GM21576 (cell line): ENCODE measurements at regions not wholly inside any gene's neighbourhood (a gene's known extent, or its start where the extent isn't known, plus 50 kb on each side); places are given as distances from the start of the nearest gene placed in this dataset.
A peak's percentile ranks its signal among the peaks of the same experiment; 100 is the strongest.
"Not testable (repeated sequence)": the region's sequence is repeated elsewhere in the genome, so short reads cannot be mapped to it uniquely, and the experiment has no call there.

Experiments
- ATAC-seq: cut with Tn5 transposase; IDR thresholded peaks from one replicate; pipeline ENCODE4 v1.9.1; 2021; ENCODE audit warnings: mild to moderate bottlenecking, moderate library complexity; ENCODE audit not compliant: unreplicated experiment

GRCh38 chr2:87424763-87425154, 323.1 kb upstream of the PLGLB2 start:
- not testable (repeated sequence) for ATAC-seq

GRCh38 chr2:87425191-87425590, 322.7 kb upstream of the PLGLB2 start:
- ATAC-seq = not testable (repeated sequence)

DNA sequence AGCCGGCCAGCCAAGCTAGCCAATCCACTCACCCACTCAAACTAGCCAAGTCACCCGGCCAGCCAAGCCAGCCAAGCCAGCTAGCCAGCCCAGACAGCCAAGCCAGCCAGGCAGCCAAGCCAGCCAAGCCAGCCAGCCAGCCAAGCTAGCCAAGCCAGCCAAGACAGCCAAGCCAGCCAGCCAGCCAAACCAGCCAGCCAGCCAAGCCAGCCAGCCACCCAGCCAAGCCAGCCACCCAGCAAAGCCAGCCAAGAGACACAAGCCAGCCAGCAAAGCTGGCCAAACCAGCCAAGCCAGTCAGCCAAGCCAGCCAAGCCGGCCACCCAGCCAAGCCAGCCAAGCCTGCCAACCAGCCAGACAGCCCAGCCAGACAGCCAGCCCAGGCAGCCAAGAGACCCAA, 322.2 kb upstream of the PLGLB2 start:
- not testable (repeated sequence) for ATAC-seq

GRCh38 chr2:87428452-87429130, 319.3 kb upstream of the PLGLB2 start:
- ATAC-seq = not testable (repeated sequence)

DNA sequence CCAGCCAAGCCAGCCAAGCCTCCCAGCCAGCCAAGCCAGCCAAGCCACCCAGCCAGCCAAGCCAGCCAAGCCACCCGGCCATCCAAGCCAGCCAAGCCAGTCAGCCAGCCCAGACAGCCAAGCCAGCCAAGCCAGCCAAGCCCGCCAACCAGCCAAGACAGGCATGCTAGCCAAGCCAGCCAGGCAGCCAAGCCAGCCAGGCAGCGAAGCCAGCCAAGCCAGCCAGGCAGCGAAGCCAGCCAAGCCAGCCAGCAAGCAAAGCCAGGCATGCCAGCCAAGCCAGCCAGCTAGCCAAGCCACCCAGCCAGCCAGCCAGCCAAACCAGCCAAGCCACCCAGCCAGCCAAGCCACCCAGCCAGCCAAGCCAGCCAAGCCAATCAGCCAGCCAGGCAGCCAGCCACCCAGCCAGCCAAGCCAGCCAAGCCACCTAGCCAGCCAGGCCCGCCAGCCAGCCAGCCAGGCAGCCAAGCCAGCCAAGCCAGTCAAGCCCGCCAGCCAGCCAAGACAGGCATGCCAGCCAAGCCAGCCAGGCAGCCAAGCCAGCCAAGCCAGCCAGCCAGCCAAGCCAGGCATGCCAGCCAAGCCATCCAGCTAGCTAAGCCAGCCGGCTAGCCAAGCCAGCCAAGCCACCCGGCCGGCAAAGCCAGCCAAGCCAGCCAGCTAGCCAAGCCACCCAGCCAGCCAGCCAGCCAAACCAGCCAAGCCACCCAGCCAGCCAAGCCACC, 318.5 kb upstream of the PLGLB2 start:
- not testable (repeated sequence) for ATAC-seq

GRCh38 chr2:87429931-87430275, 318.0 kb upstream of the PLGLB2 start:
- not testable (repeated sequence) for ATAC-seq

DNA sequence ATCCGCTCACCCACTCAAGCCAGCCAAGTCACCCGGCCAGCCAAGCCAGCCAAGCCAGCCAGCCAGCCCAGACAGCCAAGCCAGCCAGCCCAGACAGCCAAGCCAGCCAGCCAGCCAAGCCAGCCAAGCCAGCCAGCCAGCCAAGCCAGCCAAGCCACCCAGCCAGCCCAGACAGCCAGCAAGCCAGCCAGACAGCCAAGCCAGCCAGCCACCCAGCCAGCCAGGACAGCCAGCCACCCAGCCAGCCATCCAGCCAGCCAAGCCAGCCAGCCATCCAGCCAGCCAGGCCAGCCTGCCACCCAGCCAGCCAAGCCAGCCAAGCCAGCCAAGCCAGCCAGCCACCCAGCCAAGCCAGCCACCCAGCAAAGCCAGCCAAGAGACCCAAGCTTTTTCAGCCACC, 316.8 kb upstream of the PLGLB2 start:
- ATAC-seq = not testable (repeated sequence)

DNA sequence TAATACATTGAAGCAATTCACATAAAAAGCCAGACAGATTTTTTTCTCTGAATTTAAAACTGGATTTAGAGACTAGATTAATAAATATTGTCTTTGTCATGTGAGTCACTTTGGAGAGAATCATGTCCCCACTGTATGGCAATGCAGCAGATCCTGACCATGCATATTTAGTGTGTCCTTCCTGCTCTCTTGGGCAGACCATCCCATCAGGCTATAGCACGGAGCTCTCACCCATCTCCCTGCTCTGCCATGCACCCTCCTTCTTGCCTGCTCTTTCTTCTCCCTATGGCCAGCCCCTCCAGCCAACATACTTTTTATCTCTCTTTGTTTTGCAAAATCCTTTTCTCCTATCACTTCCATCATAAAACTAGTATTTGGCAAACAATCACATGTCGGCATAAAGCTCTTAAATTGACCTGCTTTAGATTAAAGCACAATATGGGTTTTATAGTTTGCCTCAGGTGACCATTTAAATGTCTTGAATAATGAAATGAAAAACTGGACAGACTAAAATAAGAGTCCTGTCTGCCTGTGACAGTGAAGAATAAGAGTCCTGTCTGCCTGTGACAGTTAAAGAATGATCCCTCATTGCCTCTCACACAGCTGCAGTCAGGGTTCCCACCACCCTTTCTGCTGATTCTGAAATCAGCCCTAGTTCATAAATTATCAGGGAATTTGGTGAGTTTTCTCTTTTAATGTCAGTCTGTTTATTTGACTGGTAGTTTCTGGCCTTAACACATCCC, 315.0 kb upstream of the PLGLB2 start:
- not testable (repeated sequence) for ATAC-seq

DNA sequence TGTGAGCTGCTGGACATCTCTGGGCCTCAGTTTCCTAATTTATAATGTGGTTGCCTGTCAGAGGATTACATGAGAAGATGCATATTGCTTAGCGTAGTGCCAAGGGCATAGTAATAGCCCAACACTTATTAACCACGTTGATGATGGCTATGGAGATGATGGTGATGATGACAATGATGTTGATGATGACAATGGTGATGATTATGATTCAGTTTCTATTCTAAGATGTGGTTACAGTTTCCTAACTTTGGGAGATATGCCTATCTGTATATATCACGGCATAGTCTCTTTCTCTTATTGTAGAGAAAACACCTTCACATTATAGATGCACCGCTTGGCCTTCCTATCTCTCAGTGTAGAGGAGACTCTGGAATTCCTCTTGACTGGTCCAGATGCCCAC, 311.9 kb upstream of the PLGLB2 start:
- ATAC-seq = not testable (repeated sequence)

DNA sequence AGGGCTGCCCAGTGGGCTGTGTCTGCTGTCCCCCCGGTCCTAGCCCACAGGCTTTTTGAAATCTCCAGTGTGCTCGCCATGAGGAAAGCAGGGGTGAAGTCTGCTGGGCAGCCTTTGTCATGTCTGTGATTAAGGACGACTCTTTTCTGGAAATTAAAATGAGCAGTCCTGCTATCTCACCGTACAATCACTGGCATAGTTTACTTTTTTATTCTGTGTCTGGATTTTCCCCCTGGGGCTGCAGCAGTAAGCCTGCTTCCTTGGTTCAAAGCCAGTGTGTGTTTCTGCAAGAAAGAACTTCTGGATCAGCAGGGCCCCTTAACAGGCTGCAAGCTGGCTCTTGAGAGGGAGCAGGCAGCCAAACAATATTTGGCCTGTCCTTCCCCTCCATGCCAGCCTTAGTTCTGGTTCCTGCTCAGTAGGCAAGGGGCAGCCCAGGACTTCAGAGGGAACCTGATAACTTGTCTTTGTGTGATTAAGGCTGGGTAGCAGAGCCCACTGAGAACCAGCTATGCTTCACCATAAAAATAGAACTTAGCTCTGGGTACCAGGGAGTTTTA, 310.1 kb upstream of the PLGLB2 start:
- ATAC-seq = not testable (repeated sequence)

GRCh38 chr2:87438780-87439454, 309.0 kb upstream of the PLGLB2 start:
- not testable (repeated sequence) for ATAC-seq

DNA sequence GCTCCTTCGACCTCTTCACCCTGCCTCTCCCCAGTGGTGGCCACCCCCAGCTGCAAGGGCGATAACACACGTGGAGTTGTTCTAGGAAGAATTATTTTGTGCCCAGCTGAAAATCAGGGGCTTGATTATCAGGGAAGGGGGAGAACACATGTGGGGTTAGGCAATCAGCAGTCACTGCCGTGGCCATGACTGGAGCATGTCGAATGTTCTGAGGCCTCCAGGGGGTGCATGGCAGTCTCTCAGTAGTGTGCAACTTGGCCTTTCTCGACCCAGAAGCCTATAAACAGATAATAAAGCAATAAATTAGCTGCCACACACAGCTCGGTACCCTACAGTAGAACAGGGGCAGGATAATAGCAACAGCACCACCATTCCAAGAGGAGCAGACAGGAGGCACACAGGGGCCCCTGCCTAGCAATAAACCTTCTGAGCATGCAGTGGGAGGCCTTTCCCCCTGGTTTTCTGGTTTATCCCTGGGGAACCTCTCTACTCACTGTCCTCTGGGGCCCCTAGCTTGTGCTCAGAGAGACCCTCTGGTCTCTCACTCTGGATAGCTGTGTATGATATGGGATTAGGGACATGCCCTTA, 308.2 kb upstream of the PLGLB2 start:
- not testable (repeated sequence) for ATAC-seq

DNA sequence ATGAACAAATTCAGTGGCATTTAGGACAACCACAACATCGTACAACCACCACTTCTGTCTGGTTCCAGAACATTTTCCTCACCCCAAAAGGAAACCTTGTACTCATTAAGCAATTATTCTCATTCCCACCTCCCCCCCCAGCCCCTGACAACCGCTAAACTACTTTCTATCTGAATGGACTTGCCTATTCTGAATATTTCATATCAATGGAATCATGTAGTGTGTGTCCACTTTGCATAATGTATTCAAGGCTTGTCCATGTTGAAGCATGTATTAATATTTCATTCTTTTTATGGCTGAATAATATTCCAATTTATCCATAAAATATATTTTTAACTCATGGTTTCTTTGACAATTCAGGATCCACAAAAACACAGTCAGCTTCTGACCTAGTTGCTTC, 307.2 kb upstream of the PLGLB2 start:
- not testable (repeated sequence) for ATAC-seq

DNA sequence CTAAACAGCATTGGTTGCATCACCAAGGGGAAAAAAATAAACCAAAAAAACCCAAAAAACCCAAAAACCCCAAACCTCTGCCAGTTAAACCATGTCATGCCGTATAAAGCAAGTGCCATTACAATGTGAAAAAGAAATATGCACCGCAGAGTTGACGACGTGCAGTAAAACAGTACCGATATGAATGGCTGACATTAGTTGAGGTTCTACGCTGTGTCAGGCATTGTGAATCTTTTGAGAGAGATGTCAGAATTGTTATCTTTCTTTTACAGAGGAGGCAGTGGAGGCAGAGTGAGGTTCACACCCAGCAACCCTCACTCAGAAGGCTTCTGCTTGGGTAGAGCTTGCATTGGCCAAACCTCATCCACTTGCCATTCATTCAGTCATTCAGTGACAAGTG, 306.5 kb upstream of the PLGLB2 start:
- ATAC-seq = not testable (repeated sequence)

DNA sequence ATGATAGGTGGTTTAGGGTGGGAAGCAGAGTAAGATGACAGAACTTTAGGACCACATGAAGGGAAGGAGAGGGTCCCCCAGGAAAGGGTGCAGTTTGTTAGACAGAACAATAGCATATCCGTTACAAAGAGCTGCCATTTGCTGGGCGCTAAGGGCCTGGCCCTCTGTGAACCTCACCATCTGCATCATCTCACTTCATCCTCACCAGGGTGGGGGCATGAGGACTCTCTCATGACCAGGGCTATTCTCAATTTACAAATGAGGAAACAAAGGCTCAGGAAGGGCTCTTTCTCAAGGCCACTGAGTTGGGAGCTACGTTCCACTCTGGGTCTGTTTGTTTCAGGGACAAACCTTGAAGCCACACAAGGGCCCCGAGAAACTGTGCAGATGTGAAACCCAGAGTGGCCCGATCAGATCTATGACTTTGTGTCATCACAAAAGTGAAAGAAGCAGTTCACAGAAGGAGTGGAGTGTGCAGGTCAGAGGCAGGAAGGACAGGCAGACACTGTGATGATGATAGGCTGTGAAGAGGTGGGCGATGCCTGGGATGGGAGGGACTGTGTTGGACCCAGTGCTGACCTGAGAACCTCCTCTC, 304.8 kb upstream of the PLGLB2 start:
- peak; percentile 96 for ATAC-seq

DNA sequence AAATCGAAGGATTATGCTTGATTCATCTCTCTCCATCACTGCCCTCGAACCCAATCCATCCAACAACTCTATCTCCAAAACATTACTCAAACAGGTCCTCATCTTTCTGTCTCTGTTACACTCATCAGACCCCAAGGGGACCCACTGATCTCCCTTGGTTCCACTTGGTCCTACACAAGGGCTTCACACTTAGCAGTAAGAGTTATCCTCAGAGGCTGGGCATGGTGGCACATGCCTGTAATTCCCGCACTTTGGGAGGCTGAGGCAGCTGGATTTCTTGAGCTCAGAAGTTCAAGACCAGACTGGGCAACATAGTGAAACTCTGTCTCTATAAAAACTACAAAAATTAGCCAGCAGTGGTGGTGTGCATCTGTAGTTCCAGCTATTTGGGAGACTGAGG, 302.9 kb upstream of the PLGLB2 start:
- not testable (repeated sequence) for ATAC-seq

DNA sequence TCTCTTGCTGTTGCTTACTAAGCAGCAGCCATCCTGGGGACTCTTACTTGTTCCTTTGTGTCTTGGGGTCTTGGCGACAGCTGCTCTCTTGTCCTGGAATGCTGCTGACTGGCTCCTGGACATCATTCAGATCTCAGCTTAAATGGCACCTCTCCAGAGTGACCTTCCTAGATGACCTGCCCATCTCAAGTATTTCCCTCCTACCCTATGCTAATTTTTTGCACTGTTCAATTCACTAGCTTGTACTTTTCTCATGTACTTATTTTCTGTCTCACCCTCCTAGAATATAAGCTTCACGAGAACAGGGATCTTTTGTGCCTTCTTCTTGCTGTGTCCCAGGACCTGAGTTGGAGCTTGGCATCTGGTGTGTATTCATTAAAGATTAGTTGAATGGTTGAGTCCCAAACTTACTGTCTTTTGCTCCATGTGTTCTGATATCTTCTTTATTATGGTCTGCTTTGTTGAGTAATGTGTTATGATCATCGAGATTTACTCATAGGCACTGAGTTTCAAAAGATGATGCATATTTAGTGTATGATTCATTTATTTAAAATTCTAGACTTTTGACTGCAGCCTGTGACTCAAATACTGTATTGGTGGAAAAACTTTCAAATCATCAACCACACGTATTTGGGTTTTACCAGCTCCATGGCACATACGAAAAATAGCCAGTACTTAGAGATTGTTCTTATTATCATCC, 302.1 kb upstream of the PLGLB2 start:
- not testable (repeated sequence) for ATAC-seq

DNA sequence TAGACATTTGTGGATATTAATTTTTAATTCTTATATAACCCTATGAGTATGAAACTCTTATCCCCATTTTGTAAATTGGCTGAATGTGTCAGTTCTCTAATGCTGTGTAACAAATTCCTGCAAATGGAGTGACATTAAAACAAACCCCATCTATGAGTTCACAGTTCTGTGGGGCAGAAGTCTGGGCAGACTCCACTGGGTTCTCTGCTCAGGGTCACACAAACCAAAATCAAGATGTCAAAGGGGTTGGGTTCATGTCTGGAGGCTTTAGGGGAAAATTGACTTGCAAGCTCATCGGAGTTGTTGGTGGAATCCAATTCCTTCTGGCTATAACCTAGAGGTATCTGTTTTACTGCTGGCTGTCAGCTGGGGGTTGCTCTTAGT, 301.6 kb upstream of the PLGLB2 start:
- not testable (repeated sequence) for ATAC-seq

DNA sequence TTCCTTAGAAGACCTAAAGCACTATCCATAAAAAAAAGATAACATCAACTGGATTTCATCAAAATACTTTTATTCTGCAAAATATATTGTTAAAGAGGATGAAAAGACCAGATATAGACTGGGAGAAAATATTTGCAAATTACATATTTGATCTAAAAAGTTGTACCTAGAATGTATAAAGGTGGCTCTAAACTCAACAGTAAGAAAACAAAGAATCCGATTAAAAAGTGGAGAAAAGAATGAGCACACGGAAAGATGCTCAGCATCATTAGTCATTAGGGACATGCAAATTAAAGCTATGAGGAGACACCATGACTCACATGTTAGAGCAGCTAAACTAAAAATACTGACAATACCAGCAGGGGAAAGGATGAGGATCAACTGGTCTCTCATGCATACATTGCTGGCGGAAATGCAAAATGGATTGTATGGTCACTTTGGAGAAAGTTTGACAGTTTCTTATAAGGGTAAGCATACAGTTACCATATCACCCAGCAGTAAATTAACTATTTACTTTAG, 298.4 kb upstream of the PLGLB2 start:
- ATAC-seq = not testable (repeated sequence)
